Prostate gland (tissue), 2 donors: ENCODE measurements at regions not wholly inside any gene's neighbourhood (a gene's known extent, or its start where the extent isn't known, plus 50 kb on each side); places are given as distances from the start of the nearest gene placed in this dataset.

Source experiments
- DNase-seq: peaks from one replicate; pipeline ENCODE4 v3.0.0-alpha.2; 2019; ENCODE audit warnings: low spot score
- H3K27ac ChIP-seq, 2 donors: fragments of 200-600 bp; sonication (generic); 2 replicates each; pipeline ENCODE4 v1.5.1; 2017 to 2019
- H3K27me3 ChIP-seq: fragments of 200-600 bp; sonication (generic); replicated peaks from 2 replicates; pipeline ENCODE4 v1.5.1; 2019; ENCODE audit not compliant: insufficient read depth
- H3K36me3 ChIP-seq, 2 donors: fragments of 200-600 bp; sonication (generic); 1 replicate in 1 of 2; 2 replicates in 1 of 2; pipeline versions ENCODE4 v1.5.1 to v1.8.1; 2017 to 2019
- H3K4me1 ChIP-seq: fragments of 200-600 bp; sonication (generic); replicated peaks from 2 replicates; pipeline ENCODE4 v1.5.1; 2019
- H3K4me3 ChIP-seq, 2 donors: fragments of 200-600 bp; sonication (generic); 2 replicates each; pipeline ENCODE4 v1.5.1; 2017 to 2019
- H3K9me3 ChIP-seq: fragments of 200-600 bp; sonication (generic); 2 replicates; pipeline ENCODE4 v1.5.1; 2017
- CTCF ChIP-seq, 4 experiments: fragments of 200-600 bp in 2 of 4; fragments of 450-650 bp in 2 of 4; sonication (generic) in 2 of 4; IDR thresholded peaks; 1 replicate in 3 of 4; 2 replicates in 1 of 4; pipeline ENCODE4 v1.5.1; 2016 to 2019; ENCODE audit warnings: antibody characterized with exemption in 4 of 4, mild to moderate bottlenecking in 2 of 4, moderate library complexity in 2 of 4
- POLR2A ChIP-seq: fragments of 450-650 bp; IDR thresholded peaks from one replicate; pipeline ENCODE4 v1.6.1; 2016; ENCODE audit warnings: antibody characterized with exemption, mild to moderate bottlenecking
- POLR2AphosphoS5 ChIP-seq: sonication (generic); formaldehyde crosslinking; IDR thresholded peaks from one replicate; pipeline ENCODE4 v1.6.1; 2017; ENCODE audit warnings: antibody characterized with exemption
- WGBS: methylation state at CpG from one replicate; pipeline ENCODE4 v1.1.5; 2018; 5-methylcytosine and 5-hydroxymethylcytosine counted together
- intact Hi-C: fragments of 100-400 bp; cut with DNase I; formaldehyde crosslinking; loops from one replicate; pipeline ENCODE4 v1.14.2; 2022

DNA sequence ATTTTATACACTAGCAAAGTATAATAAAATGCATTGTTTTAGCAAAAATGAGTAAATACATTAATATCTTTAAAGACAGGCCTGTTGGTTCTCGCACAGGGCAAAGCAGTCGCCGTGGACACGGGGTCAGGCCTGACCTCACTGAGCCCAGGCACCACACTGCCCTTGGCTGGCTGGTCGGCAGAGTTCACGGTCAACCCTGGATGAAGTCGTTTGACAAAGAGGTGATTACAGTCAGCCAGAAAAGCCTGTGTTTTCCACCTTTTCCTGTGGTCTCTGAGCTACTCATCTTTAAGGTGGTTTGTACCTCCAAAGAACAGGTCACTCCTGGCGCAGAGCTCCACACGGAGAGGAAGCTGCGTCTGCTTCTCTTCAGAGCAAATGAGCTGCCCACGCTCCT is 191.5 kb downstream of the DLL1 start:
- DNase-seq = no peak
- H3K36me3 ChIP-seq = no peaks in the 10 kb centered on the region
- no peak overlapping the region for H3K27ac ChIP-seq
- no peak overlapping the region for H3K4me3 ChIP-seq
- H3K9me3 ChIP-seq = no peaks in the 10 kb centered on the region
- H3K27me3 ChIP-seq = no peaks in the 10 kb centered on the region
- H3K4me1 ChIP-seq = no peaks in the 10 kb centered on the region
- no peak for TF ChIP-seq POLR2A
- TF ChIP-seq CTCF (IDR thresholded peaks at IDR 0.05) = no peak
- TF ChIP-seq POLR2AphosphoS5 = no peak
- WGBS = 90% methylated on average over 11 of the region's 11 CpGs
- intact Hi-C loops = no loop called here

DNA sequence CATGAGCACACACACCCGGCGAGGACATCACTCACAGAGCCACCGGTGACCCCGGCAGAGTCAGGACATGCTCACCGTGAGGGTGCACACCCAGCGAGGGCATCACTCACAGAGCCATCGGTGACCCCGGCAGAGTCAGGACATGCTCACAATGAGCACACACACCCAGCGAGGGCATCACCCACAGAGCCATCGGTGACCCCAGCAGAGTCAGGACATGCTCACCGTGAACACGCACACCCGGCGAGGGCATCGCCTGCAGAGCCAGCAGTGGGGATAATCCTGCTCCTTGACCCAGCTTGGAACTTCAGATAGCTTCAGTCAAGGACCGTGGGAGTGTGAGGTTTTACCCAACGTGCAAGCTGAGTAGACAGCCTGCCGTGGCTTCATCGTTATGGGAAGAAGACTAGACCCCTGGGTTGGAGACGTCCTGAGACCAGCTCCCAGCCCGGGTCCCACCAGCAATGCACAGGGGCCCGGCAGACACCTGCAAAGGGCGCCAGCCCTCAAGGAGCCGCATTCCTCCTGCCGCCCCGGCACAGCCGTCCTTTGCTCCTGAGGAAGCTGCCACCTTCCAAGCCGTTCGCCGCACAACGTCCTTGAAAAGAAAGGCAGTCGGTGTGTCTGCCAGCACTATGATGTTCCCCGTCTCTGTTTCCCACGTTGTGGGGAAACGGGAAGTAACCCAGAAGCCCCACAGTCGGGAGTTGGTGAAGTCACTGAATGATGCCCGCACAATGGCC is 192.3 kb downstream of the DLL1 start:
- Histone ChIP-seq H3K27ac (no peak overlapping the region), H3K4me3 (no peak overlapping the region), H3K36me3 (no peaks in the 10 kb centered on the region), H3K27me3 (no peaks in the 10 kb centered on the region), H3K4me1 (no peaks in the 10 kb centered on the region), H3K9me3 (no peaks in the 10 kb centered on the region)
- WGBS = 91% methylated on average over 33 of the region's 37 CpGs
- no peak for DNase-seq
- TF ChIP-seq POLR2A (no peak), CTCF (IDR thresholded peaks at IDR 0.05) (no peak), POLR2AphosphoS5 (no peak)
- intact Hi-C loops = no loop called here

GRCh38 chr6:170097505-170098427 is 193.1 kb downstream of the DLL1 start:
- no peaks in the 10 kb centered on the region for H3K27me3 ChIP-seq
- no peak overlapping the region for H3K4me3 ChIP-seq
- no peaks in the 10 kb centered on the region for H3K4me1 ChIP-seq
- no peaks in the 10 kb centered on the region for H3K36me3 ChIP-seq
- H3K27ac ChIP-seq = no peak overlapping the region
- 82% methylated on average over 22 of the region's 22 CpGs for WGBS
- TF ChIP-seq POLR2AphosphoS5 = no peak
- TF ChIP-seq CTCF (IDR thresholded peaks at IDR 0.05) = no peak
- no peak for TF ChIP-seq POLR2A
- DNase-seq = no peak
- no peaks in the 10 kb centered on the region for H3K9me3 ChIP-seq
- intact Hi-C loops = no loop called here

GRCh38 chr6:170096803-170097504 is 193.9 kb downstream of the DLL1 start:
- H3K36me3 ChIP-seq = no peaks in the 10 kb centered on the region
- H3K4me3 ChIP-seq = no peak overlapping the region
- DNase-seq = no peak
- 74% methylated on average over 22 of the region's 22 CpGs for WGBS
- no peak for TF ChIP-seq CTCF (IDR thresholded peaks at IDR 0.05)
- TF ChIP-seq POLR2AphosphoS5 = no peak
- TF ChIP-seq POLR2A = no peak
- H3K9me3 ChIP-seq = no peaks in the 10 kb centered on the region
- no peak overlapping the region for H3K27ac ChIP-seq
- no peaks in the 10 kb centered on the region for H3K4me1 ChIP-seq
- intact Hi-C loops = no loop called here
- no peaks in the 10 kb centered on the region for H3K27me3 ChIP-seq
